ENCODE measurements at regions not wholly inside any gene's neighbourhood (a gene's known extent, or its start where the extent isn't known, plus 50 kb on each side); places are given as distances from the start of the nearest gene placed in this dataset.

DNA sequence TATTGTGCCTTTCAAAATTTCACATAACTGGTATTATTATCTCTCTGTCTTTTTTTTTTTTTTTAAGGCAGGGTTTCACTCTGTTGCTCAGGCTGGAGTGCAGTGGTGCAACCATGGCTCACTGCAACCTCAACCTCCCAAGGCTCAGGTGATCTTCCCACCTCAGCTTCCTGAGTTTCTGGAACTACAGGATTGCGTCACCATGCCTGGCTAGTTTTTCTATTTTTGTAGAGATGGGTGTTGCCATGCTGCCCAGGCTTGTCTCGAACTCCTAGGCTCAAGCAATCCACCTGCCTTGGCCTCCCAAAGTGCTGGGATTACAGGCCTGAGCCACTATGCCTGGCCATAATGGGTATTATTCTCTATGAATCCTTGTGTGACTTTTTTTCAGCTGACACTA lies 402.3 kb upstream of the SMARCA2 start:
- TF ChIP-seq, protein P1, sequence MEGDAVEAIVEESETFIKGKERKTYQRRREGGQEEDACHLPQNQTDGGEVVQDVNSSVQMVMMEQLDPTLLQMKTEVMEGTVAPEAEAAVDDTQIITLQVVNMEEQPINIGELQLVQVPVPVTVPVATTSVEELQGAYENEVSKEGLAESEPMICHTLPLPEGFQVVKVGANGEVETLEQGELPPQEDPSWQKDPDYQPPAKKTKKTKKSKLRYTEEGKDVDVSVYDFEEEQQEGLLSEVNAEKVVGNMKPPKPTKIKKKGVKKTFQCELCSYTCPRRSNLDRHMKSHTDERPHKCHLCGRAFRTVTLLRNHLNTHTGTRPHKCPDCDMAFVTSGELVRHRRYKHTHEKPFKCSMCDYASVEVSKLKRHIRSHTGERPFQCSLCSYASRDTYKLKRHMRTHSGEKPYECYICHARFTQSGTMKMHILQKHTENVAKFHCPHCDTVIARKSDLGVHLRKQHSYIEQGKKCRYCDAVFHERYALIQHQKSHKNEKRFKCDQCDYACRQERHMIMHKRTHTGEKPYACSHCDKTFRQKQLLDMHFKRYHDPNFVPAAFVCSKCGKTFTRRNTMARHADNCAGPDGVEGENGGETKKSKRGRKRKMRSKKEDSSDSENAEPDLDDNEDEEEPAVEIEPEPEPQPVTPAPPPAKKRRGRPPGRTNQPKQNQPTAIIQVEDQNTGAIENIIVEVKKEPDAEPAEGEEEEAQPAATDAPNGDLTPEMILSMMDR (IDR thresholded peaks at IDR 0.05): no peak
- Mint-ChIP-seq H3K36me3 (ENCODE audit: low read depth) (peaks cover 5% of the 10 kb centered on the region), H3K27me3 (ENCODE audit: insufficient read depth) (no peaks in the 10 kb centered on the region), H3K4me1 (ENCODE audit: low read depth) (no peaks in the 10 kb centered on the region), H3K27ac (no peak overlapping the region), H3K4me3 (no peak overlapping the region), H3K9me3 (peaks cover 39% of the 10 kb centered on the region)
- no peak for DNase-seq

DNA sequence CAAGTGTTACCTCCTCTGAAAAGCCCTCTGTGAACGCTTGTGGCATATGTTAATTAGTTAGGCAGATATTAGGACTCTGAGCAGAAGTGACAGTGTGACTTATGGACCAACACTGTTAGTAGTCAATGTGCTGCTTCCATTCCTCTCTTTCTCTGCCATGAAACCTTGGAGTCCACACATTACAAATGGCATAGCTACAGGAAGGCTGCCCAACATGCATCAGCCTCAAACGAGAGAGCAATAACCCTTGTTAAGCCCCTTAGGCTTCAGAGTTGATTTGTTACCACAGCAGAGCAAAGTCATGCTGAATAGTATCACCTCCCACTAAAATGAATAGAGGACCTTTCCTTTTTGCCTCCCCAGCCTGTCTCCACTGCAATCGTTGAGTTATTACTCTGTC lies 397.7 kb upstream of the SMARCA2 start:
- no peaks in the 10 kb centered on the region; the same call in 1 of the 2 replicates for H3K36me3 Mint-ChIP-seq (ENCODE audit: low read depth)
- peaks cover 34% of the 10 kb centered on the region for H3K9me3 Mint-ChIP-seq
- 0 out of 2 replicates have a peak, but pooled peaks cover 2% of the 10 kb centered on the region for H3K27me3 Mint-ChIP-seq (ENCODE audit: insufficient read depth)
- DNase-seq: no peak
- H3K27ac Mint-ChIP-seq: no peak overlapping the region
- H3K4me3 Mint-ChIP-seq: no peak overlapping the region
- H3K4me1 Mint-ChIP-seq (ENCODE audit: low read depth): no peaks in the 10 kb centered on the region
- TF ChIP-seq, protein P1 (IDR thresholded peaks at IDR 0.05): no peak

DNA sequence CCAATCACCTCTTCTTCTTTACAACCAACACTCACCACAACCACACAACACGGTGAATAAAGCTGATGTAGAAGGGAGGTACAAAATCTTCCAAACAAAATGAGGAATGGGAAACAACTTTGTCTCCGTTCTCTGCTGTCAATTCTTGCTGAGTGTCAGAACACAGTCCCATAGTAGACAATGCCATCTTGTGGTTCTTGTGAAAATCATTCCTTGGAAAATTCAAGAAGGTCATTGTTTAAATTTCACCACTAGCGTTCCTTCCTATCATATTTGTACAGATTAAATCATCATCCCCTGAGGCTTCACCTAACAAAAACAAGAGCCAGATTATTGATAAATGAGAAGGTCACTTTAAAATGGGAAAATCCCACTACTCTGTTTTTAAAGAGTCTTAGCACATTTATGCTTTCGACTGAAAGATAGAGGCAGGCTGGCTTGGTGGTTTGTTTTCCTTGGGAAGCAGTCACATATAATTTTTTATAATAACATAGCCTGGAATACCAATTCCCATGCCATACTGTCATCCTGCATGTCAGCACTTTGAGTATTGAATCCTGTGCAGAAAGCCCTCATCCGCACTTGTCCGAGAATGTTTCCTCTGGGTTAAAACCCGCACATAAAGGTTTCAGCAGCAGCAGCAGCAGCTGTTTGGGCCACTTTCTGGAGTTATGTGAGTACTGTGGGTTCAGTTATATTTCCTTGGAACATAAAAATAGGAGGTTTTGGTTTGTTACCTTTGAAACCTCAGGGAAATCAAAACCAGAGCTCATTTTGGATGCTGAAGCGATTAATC lies 395.0 kb upstream of the SMARCA2 start:
- no peaks in the 10 kb centered on the region for H3K4me1 Mint-ChIP-seq (ENCODE audit: low read depth)
- TF ChIP-seq, protein P1 (IDR thresholded peaks at IDR 0.05): peak; percentile 53; the same call in 1 of the 2 replicates
- peaks cover 4% of the 10 kb centered on the region for H3K36me3 Mint-ChIP-seq (ENCODE audit: low read depth)
- no peak overlapping the region for H3K27ac Mint-ChIP-seq
- DNase-seq: no peak
- no peak overlapping the region for H3K4me3 Mint-ChIP-seq
- H3K9me3 Mint-ChIP-seq: peaks cover 45% of the 10 kb centered on the region
- H3K27me3 Mint-ChIP-seq (ENCODE audit: insufficient read depth): 0 out of 2 replicates have a peak, but pooled peaks cover 2% of the 10 kb centered on the region

DNA sequence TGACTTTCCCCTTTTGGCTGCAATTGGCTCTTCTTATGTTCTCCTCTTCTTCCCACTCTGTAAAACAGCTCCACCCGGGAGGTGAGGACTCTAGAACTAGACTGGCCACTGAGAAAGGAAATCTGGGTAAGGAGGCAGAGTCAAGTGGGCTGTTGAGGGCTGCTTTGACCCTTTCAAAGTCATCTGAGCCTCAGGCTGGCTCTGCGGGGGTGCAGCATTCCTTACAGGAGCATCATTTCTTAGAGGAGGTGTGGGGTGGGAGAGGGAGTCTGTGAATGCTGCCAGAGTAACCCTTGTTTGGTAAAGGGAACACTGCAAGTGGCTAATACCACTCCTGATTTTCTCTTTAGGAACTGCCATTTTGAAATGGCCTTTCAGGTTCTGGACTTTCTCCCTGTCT lies 377.7 kb upstream of the SMARCA2 start:
- no peak overlapping the region for H3K27ac Mint-ChIP-seq
- no peaks in the 10 kb centered on the region for H3K36me3 Mint-ChIP-seq (ENCODE audit: low read depth)
- peaks cover 31% of the 10 kb centered on the region for H3K9me3 Mint-ChIP-seq
- DNase-seq: no peak
- H3K27me3 Mint-ChIP-seq (ENCODE audit: insufficient read depth): no peaks in the 10 kb centered on the region
- TF ChIP-seq, protein P1 (IDR thresholded peaks at IDR 0.05): no peak
- H3K4me3 Mint-ChIP-seq: no peak overlapping the region
- no peaks in the 10 kb centered on the region for H3K4me1 Mint-ChIP-seq (ENCODE audit: low read depth)

DNA sequence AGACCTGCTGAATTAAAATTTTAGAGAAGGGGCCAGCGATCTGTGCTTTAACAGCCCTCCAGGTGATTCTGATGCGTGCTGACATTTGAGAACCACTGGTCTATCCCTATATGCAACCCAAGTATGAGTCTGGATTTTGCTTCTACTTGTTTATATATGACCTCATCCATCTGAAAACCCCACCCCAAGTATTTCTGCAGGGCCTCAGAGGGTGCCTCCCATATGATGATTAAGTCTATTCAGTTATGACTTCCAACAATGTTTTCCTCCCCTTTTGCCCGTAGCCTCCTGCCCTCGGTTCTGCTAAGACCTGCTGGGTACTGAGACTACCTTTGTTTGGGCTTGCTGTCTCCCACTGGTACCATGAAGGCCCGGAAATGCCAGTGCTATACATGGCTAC lies 376.0 kb upstream of the SMARCA2 start:
- H3K36me3 Mint-ChIP-seq (ENCODE audit: low read depth): no peaks in the 10 kb centered on the region
- TF ChIP-seq, protein P1 (IDR thresholded peaks at IDR 0.05): no peak
- no peak overlapping the region for H3K4me3 Mint-ChIP-seq
- no peak for DNase-seq
- no peak overlapping the region for H3K27ac Mint-ChIP-seq
- no peaks in the 10 kb centered on the region for H3K27me3 Mint-ChIP-seq (ENCODE audit: insufficient read depth)
- peaks cover 25% of the 10 kb centered on the region for H3K9me3 Mint-ChIP-seq
- H3K4me1 Mint-ChIP-seq (ENCODE audit: low read depth): no peaks in the 10 kb centered on the region
